ENCODE measurements at regions not wholly inside any gene's neighbourhood (a gene's known extent, or its start where the extent isn't known, plus 50 kb on each side); places are given as distances from the start of the nearest gene placed in this dataset.

GRCh38 chr9:75707191-75707590, 183.3 kb upstream of the PCSK5 start:
- no peak for TF ChIP-seq USF1 (IDR thresholded peaks at IDR 0.05)
- no peak for TF ChIP-seq ZBTB7A (IDR thresholded peaks at IDR 0.05; ENCODE audit: low read depth)
- TF ChIP-seq TCF12 (IDR thresholded peaks at IDR 0.05; ENCODE audit: low read depth): no peak
- TF ChIP-seq MAX (IDR thresholded peaks at IDR 0.05): no peak
- no peak for TF ChIP-seq EGR1 (IDR thresholded peaks at IDR 0.05)
- no peak for TF ChIP-seq RAD21 (IDR thresholded peaks at IDR 0.05; ENCODE audit: low read depth)
- TF ChIP-seq FOXM1 (IDR thresholded peaks at IDR 0.05; ENCODE audit: borderline replicate concordance, low read depth): no peak
- no peak for TF ChIP-seq CREB1 (IDR thresholded peaks at IDR 0.05; ENCODE audit: low read depth)
- no peak for TF ChIP-seq TEAD4 (IDR thresholded peaks at IDR 0.05)
- TF ChIP-seq YY1 (IDR thresholded peaks at IDR 0.05; ENCODE audit: low read depth): no peak
- no peak for TF ChIP-seq NFIC (IDR thresholded peaks at IDR 0.05)
- TF ChIP-seq REST (IDR thresholded peaks at IDR 0.05; ENCODE audit: low read depth): no peak
- no peak for TF ChIP-seq TAF1 (IDR thresholded peaks at IDR 0.05; ENCODE audit: low read depth)

GRCh38 chr9:75709698-75710097, 180.8 kb upstream of the PCSK5 start:
- TF ChIP-seq FOXM1 (IDR thresholded peaks at IDR 0.05; ENCODE audit: borderline replicate concordance, low read depth) (no peak), NFIC (IDR thresholded peaks at IDR 0.05) (no peak), TCF12 (IDR thresholded peaks at IDR 0.05; ENCODE audit: low read depth) (no peak), RAD21 (IDR thresholded peaks at IDR 0.05; ENCODE audit: low read depth) (no peak), MAX (IDR thresholded peaks at IDR 0.05) (no peak), ZBTB7A (IDR thresholded peaks at IDR 0.05; ENCODE audit: low read depth) (no peak), TAF1 (IDR thresholded peaks at IDR 0.05; ENCODE audit: low read depth) (no peak), EP300 (IDR thresholded peaks at IDR 0.05; ENCODE audit: borderline replicate concordance) (no peak), YY1 (IDR thresholded peaks at IDR 0.05; ENCODE audit: low read depth) (no peak), EGR1 (IDR thresholded peaks at IDR 0.05) (no peak), REST (IDR thresholded peaks at IDR 0.05; ENCODE audit: low read depth) (no peak), CEBPB (IDR thresholded peaks at IDR 0.05) (no peak), TEAD4 (IDR thresholded peaks at IDR 0.05) (no peak), CREB1 (IDR thresholded peaks at IDR 0.05; ENCODE audit: low read depth) (no peak), USF1 (IDR thresholded peaks at IDR 0.05) (no peak)

DNA sequence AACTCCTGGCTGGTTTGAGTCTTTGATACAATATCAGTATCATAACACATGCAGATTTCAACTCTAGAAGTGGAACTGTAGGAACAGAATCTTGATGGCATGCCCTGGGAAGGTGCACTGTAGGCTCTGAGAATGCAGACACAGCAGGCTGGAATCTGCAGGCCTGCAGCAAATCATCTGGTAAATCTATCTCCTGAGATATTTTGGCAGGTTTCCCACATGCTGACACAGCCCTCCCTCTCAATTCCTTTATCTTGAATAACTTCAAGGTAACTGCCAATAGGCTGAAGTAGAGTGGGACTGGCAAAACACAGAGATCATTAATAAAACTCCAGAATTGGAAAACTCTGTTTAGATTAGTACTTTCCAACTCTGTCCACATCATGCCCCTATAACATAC, 177.8 kb upstream of the PCSK5 start:
- TF ChIP-seq MAX (IDR thresholded peaks at IDR 0.05) (no peak), NFIC (IDR thresholded peaks at IDR 0.05) (no peak), USF1 (IDR thresholded peaks at IDR 0.05) (no peak), TAF1 (IDR thresholded peaks at IDR 0.05; ENCODE audit: low read depth) (no peak), YY1 (IDR thresholded peaks at IDR 0.05; ENCODE audit: low read depth) (no peak), FOXM1 (IDR thresholded peaks at IDR 0.05; ENCODE audit: borderline replicate concordance, low read depth) (no peak), CEBPB (IDR thresholded peaks at IDR 0.05) (no peak), EGR1 (IDR thresholded peaks at IDR 0.05) (no peak), CREB1 (IDR thresholded peaks at IDR 0.05; ENCODE audit: low read depth) (no peak), EP300 (IDR thresholded peaks at IDR 0.05; ENCODE audit: borderline replicate concordance) (no peak), REST (IDR thresholded peaks at IDR 0.05; ENCODE audit: low read depth) (no peak), TCF12 (IDR thresholded peaks at IDR 0.05; ENCODE audit: low read depth) (no peak)

- no peak for TF ChIP-seq NFIC (IDR thresholded peaks at IDR 0.05)
- no peak for TF ChIP-seq CEBPB (IDR thresholded peaks at IDR 0.05)
- no peak for TF ChIP-seq ZBTB7A (IDR thresholded peaks at IDR 0.05; ENCODE audit: low read depth)
- no peak for TF ChIP-seq FOXM1 (IDR thresholded peaks at IDR 0.05; ENCODE audit: borderline replicate concordance, low read depth)
- no peak for TF ChIP-seq EP300 (IDR thresholded peaks at IDR 0.05; ENCODE audit: borderline replicate concordance)
Observed at GRCh38 chr9:75713335-75713734, 177.1 kb upstream of the PCSK5 start.

All from Ishikawa (cell line).